Activated CD4-positive, alpha-beta T cell treated with anti-CD3 and anti-CD28 coated beads, Interleukin-2, Interleukin-6, amounts not matched to agents 100 ng/mL and 50 ng/mL, durations not matched to agents 16 hours and 8 hours (primary cell): ENCODE measurements at regions not wholly inside any gene's neighbourhood (a gene's known extent, or its start where the extent isn't known, plus 50 kb on each side); places are given as distances from the start of the nearest gene placed in this dataset.
A peak's percentile ranks its signal among the peaks of the same experiment; 100 is the strongest.

Experiments used
- DNase-seq: peaks from one replicate; pipeline ENCODE4 v3.0.0-alpha.2; 2020

GRCh38 chr7:41161041-41161587 is 541.8 kb downstream of the INHBA start:
- DNase-seq = no peak

- no peak for DNase-seq
These were observed 546.6 kb downstream of the INHBA start for GRCh38 chr7:41156268-41156667.

- DNase-seq = no peak
These were observed 549.6 kb downstream of the INHBA start for GRCh38 chr7:41153268-41153667.

- no peak for DNase-seq
These were observed 550.7 kb downstream of the INHBA start for GRCh38 chr7:41152179-41152678.

- DNase-seq = no peak
These were observed 553.3 kb downstream of the INHBA start for GRCh38 chr7:41149576-41149975.

GRCh38 chr7:41148521-41148951 is 554.4 kb downstream of the INHBA start:
- DNase-seq = no peak

GRCh38 chr7:41147606-41148485 is 555.0 kb downstream of the INHBA start:
- DNase-seq = no peak

GRCh38 chr7:41146429-41146828 is 556.5 kb downstream of the INHBA start:
- DNase-seq = no peak

- no peak for DNase-seq
These were observed 557.2 kb downstream of the INHBA start for GRCh38 chr7:41145656-41146055.

- no peak for DNase-seq
These were observed 559.9 kb downstream of the INHBA start for GRCh38 chr7:41142904-41143473.

- DNase-seq = no peak
These were observed 563.1 kb downstream of the INHBA start for GRCh38 chr7:41139789-41140188.

- no peak for DNase-seq
These were observed 566.3 kb downstream of the INHBA start for GRCh38 chr7:41136551-41136950.

- no peak for DNase-seq
These were observed 567.4 kb downstream of the INHBA start for GRCh38 chr7:41135511-41135910.

GRCh38 chr7:41134300-41135255 is 568.3 kb downstream of the INHBA start:
- DNase-seq = peak; percentile 19

GRCh38 chr7:41133690-41134299 is 569.1 kb downstream of the INHBA start:
- no peak for DNase-seq

- DNase-seq = no peak
These were observed 570.9 kb downstream of the INHBA start for GRCh38 chr7:41131956-41132355.

- DNase-seq = no peak
These were observed 572.2 kb downstream of the INHBA start for GRCh38 chr7:41130561-41131236.

- DNase-seq = no peak
These were observed 572.8 kb downstream of the INHBA start for GRCh38 chr7:41130086-41130485.

GRCh38 chr7:41125343-41125742 is 577.5 kb downstream of the INHBA start:
- DNase-seq = no peak

- DNase-seq = no peak
These were observed 580.5 kb downstream of the INHBA start for GRCh38 chr7:41122256-41122987.

GRCh38 chr7:41121228-41121627 is 581.7 kb downstream of the INHBA start:
- DNase-seq = no peak
